AG04450 (cell line): ENCODE measurements at regions not wholly inside any gene's neighbourhood (a gene's known extent, or its start where the extent isn't known, plus 50 kb on each side); places are given as distances from the start of the nearest gene placed in this dataset.

Experiments used
- CTCF ChIA-PET: fragments of 300-600, 350-600 bp; formaldehyde crosslinking; extraction: SDS; loops from one replicate; lab custom pipeline; 2022; ENCODE audit warnings: antibody characterized with exemption, inconsistent platforms; lab: Charles Lee
- POLR2A ChIA-PET: fragments of 350-600 bp; formaldehyde crosslinking; extraction: SDS; loops from one replicate; lab custom pipeline; 2021; ENCODE audit warnings: antibody characterized with exemption, inconsistent platforms; lab: Yijun Ruan, JAX
- DNase-seq: peaks from one replicate; pipeline ENCODE4 v3.0.0-alpha.2; 2011; ENCODE audit warnings: low read depth, low spot score
- H3K27ac ChIP-seq: one replicate; pipeline ENCODE4 v1.5.1; 2012; ENCODE audit warnings: low read depth, low read length, control low read depth
- H3K27me3 ChIP-seq: one replicate; pipeline ENCODE4 v1.6.0; 2012; ENCODE audit warnings: low read length; ENCODE audit not compliant: control insufficient read depth, insufficient read depth
- H3K4me3 ChIP-seq: 2 replicates; pipeline ENCODE4 v1.5.1; 2011; ENCODE audit warnings: mild to moderate bottlenecking, low read depth, low read length, control low read depth
- H3K9me3 ChIP-seq: 2 replicates; pipeline ENCODE4 v1.5.1; 2012; ENCODE audit warnings: low read length; ENCODE audit not compliant: control insufficient read depth, insufficient read depth
- TF ChIP-seq, protein P1 (sequence below): IDR thresholded peaks from 2 replicates; pipeline ENCODE4 v1.5.1; 2011; ENCODE audit warnings: low read depth, low read length, control low read depth, inconsistent platforms

DNA sequence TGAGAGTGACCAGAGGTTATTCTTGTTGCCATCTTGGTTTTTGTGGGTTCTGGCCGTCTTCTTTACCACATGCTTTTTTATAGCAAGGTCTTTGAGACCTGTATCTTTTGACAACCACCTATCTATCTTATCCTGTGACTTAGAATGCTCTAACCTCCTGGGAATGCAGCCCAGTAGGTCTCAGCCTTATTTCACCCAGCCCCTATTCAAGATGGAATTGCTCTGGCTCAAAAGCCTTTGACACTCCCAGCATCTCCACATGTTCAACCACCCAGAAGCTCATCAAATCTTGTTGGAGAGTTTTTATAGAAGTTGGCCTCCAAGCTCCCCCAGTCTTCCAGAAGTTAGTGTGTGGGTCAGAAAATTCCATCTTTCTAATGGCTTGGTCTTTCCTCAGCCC lies 464.3 kb upstream of the NRP1 start:
- no peak overlapping the region for H3K4me3 ChIP-seq
- ChIA-PET POLR2A (no interaction called here), CTCF (no interaction called here)
- H3K9me3 ChIP-seq, result no peaks in the 10 kb centered on the region
- DNase-seq, result no peak
- H3K27me3 ChIP-seq, result no peaks in the 10 kb centered on the region
- TF ChIP-seq, protein P1, sequence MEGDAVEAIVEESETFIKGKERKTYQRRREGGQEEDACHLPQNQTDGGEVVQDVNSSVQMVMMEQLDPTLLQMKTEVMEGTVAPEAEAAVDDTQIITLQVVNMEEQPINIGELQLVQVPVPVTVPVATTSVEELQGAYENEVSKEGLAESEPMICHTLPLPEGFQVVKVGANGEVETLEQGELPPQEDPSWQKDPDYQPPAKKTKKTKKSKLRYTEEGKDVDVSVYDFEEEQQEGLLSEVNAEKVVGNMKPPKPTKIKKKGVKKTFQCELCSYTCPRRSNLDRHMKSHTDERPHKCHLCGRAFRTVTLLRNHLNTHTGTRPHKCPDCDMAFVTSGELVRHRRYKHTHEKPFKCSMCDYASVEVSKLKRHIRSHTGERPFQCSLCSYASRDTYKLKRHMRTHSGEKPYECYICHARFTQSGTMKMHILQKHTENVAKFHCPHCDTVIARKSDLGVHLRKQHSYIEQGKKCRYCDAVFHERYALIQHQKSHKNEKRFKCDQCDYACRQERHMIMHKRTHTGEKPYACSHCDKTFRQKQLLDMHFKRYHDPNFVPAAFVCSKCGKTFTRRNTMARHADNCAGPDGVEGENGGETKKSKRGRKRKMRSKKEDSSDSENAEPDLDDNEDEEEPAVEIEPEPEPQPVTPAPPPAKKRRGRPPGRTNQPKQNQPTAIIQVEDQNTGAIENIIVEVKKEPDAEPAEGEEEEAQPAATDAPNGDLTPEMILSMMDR, result no peak
- no peak overlapping the region for H3K27ac ChIP-seq

DNA sequence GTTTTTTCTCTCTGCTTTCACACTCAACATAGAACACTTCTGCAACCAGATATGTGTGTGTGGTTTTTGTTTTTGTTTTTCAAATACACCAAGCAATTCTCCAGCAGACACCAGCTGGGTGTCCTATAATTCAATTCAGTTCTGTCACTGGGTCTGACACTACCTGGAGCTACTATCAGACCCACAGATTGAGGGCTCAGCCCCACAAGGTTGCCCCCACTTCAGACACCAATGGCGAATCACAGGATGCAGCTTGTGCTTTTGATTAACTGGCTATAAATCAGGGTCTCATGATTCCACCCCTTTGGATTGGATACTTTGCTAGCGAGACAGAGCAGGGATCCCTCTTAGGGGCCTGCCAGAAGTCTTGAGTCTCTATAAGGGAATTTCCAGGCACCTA lies 462.2 kb upstream of the NRP1 start:
- Histone ChIP-seq H3K9me3 (no peaks in the 10 kb centered on the region), H3K27ac (no peak overlapping the region), H3K4me3 (no peak overlapping the region), H3K27me3 (no peaks in the 10 kb centered on the region)
- TF ChIP-seq, protein P1, result no peak
- ChIA-PET CTCF (no interaction called here), POLR2A (no interaction called here)
- DNase-seq, result no peak

DNA sequence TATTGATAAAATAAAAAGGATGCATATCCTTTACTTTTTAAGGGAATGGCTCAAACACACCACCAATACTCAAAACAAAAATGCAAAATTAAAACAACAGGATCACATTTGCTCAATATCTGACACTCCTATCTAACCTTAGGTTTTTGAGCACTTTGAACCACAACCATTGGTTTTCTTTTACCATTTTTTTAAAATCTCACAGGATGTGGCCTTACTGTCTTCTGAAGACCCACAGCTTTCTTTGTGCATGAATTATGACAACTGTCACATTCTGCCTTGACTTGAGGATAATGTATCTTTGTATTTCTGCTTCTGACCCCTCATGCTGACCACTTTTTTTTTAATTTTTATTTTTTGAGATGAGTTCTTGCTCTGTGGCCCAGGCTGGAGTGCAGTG lies 461.1 kb upstream of the NRP1 start:
- CTCF ChIA-PET, result no interaction called here
- no peaks in the 10 kb centered on the region for H3K27me3 ChIP-seq
- H3K9me3 ChIP-seq, result no peaks in the 10 kb centered on the region
- POLR2A ChIA-PET, result no interaction called here
- H3K27ac ChIP-seq, result no peak overlapping the region
- DNase-seq, result no peak
- H3K4me3 ChIP-seq, result no peak overlapping the region
- TF ChIP-seq, protein P1, result no peak

DNA sequence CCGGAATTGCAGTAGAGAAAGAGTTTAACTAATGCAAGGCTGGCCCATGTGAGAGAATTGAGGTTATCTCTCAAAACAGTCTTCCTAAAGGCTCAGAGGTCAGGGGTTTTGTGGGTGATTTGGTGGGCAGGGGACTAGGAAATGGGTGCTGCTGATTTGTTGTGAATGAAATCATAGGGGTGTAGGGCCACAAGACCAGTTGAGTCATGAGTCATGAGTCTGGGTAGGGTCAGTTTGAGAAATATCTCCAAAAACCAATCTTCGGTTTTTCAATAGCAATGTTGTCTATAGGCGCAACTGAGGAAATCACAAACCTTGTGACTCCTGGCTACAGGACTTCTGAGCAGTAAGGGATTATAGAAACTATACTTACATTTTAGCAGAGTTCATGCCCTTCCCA lies 460.0 kb upstream of the NRP1 start:
- no peaks in the 10 kb centered on the region for H3K9me3 ChIP-seq
- no peaks in the 10 kb centered on the region for H3K27me3 ChIP-seq
- TF ChIP-seq, protein P1, result no peak
- ChIA-PET POLR2A (no interaction called here), CTCF (no interaction called here)
- DNase-seq, result no peak
- no peak overlapping the region for H3K4me3 ChIP-seq
- H3K27ac ChIP-seq, result no peak overlapping the region

DNA sequence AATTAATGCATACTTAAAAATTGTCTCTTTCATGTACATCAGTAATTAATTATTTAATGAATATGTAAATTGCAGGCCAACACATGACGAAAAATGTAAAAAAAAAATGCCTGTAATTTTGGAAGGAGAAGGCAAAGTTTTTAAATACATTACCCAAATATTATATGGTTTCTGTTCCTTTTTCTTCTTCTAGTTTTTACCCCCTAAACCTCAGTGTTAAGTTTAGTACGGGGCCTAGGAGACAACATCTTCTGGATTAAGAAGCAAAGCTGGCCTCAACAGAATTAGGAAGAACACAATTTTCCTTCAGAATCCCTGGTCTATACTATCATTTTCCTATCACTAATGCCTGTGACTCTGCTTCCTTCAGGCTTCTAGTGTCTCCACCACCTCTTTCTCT lies 459.3 kb upstream of the NRP1 start:
- TF ChIP-seq, protein P1, result no peak
- CTCF ChIA-PET, result no interaction called here
- no peak for DNase-seq
- H3K27ac ChIP-seq, result no peak overlapping the region
- no peaks in the 10 kb centered on the region for H3K27me3 ChIP-seq
- H3K4me3 ChIP-seq, result no peak overlapping the region
- POLR2A ChIA-PET, result no interaction called here
- H3K9me3 ChIP-seq, result no peaks in the 10 kb centered on the region
